NCI-H1694 treated with DMSO at 0.1 percent for 48 hours (cell line): ENCODE measurements at regions not wholly inside any gene's neighbourhood (a gene's known extent, or its start where the extent isn't known, plus 50 kb on each side); places are given as distances from the start of the nearest gene placed in this dataset.
A peak's percentile ranks its signal among the peaks of the same experiment; 100 is the strongest.
"Not testable (repeated sequence)": the region's sequence is repeated elsewhere in the genome, so short reads cannot be mapped to it uniquely, and the experiment has no call there.

Experiments
- DNase-seq: peaks from one replicate; lab custom pipeline; 2025; lab: John Stamatoyannopoulos, UW

- no peak for DNase-seq
Observed at GRCh38 chr3:31184261-31185061, 290.0 kb upstream of the GADL1 start.

- no peak for DNase-seq
Observed at GRCh38 chr3:31185062-31185357, 290.5 kb upstream of the GADL1 start.

DNA sequence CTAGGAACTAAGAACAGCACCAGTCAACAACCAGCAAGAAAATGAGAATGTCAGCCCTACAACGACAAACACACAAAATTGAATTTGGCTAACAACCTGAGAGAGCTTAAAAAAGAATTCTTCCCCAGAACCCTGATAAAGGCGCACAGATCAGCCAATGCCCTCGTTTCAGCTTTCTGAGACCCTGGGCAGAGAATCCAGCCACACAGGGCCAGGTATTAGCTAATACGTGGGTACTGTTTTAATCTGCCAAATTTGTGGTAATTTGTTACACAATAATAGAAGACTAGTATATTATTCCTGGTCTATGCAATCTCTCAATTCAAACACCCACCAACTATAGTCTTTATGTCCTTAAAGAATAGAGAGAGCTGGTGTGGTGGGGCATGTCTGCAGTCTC lies 291.6 kb upstream of the GADL1 start:
- DNase-seq: no peak

DNA sequence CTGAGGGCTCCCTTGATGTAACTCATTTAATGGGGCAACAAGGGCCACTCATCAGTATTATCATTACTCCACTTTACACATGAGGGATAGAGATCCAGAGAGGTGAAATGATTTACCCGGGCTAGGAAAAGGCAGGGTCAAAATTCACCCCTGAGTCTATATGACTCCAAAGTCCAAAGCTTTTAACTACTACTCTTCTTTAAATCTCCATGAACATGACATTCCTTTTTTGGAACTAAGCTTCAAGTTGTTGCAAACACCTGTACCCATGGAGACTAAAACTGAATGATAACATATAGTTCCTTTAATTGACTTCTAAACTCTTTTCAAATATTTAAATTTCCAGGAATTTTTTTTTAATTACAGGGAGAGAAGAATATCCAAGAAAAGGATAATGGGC lies 292.9 kb upstream of the GADL1 start:
- DNase-seq: no peak

GRCh38 chr3:31188112-31188511 lies 293.7 kb upstream of the GADL1 start:
- DNase-seq: no peak

- no peak for DNase-seq
Observed at GRCh38 chr3:31189330-31189729, 294.9 kb upstream of the GADL1 start.

GRCh38 chr3:31189971-31190370 lies 295.5 kb upstream of the GADL1 start:
- no peak for DNase-seq

GRCh38 chr3:31191354-31191753 lies 296.9 kb upstream of the GADL1 start:
- no peak for DNase-seq

DNA sequence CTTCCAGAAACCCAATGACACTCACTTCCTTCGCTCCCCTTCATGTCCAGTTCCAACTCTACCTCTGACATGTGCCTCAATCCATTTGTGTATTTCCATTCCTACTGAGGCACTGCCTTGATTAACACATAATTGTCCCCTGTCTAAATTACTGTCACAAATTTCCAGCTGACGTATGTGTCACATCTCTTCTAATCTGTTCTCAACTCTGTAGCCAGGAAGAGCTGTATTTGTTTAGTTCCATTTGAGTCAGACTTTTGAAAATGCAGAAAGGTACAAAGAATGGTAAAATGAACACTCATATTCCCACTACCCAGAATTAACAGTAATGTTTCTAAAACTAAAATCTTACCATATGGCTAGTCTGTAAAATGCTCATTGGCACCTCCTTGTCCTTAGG lies 299.0 kb upstream of the GADL1 start:
- no peak for DNase-seq

GRCh38 chr3:31193871-31194270 lies 299.4 kb upstream of the GADL1 start:
- DNase-seq: no peak

DNA sequence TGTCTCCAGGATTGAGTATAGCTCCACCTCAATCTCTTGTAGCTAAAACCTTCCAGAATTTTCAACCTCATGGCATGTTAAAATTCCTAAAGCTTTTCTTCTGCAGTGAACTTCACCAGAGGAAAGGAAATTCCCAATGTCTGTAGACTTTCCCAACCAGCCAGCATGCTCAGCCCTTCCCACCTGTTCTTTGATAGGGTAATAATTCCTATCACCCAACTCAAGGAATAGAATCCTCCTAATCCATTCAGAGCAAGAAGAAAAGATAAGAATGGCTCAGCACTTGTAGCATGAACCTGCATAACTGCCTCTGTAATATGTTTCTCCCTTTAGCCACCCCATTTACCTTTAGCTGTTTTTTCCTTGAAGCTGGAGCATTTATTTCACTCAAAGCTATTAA lies 301.8 kb upstream of the GADL1 start:
- DNase-seq: no peak

DNA sequence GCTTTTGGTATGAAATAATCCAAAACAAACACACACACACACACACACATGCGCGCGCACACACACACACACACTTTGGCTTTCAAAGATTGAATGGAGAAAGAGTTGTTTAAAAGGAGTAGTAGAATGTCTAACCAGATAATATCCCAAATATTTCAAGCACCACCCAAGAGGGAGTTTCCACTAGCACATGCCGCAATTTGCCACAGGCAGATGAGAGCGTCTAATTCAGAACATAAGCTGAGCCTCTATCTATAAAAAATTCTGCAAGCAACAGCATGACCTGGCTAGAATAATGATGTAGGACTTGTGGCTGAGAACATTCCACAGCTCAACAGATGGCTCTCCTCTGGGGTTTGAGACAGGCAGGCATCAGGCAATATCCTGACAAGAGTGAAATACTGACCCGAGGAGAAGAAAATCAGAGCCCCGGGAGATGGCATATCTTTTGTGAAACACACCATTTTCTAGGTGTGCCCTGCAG lies 302.5 kb upstream of the GADL1 start:
- peak; percentile 57 for DNase-seq

GRCh38 chr3:31197941-31198340 lies 303.5 kb upstream of the GADL1 start:
- peak; percentile 0 for DNase-seq

DNA sequence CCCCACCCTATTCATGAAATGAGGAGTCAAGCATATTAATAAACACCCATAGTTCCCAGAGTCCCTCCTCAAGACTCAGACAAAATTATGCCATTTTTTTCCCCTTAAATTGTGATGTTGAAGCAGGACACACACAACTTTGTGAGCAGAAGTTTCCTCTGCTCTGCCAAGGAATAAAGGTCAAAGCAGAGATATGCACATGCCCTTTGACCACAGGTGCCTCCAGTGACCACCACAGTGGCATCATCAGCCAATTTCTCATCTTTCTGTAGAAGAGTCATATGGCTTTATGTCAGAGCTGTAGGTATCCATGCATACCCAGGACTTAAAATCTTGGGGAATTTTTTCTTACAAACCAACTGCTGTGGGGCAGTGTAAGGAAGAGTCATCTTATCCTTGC lies 304.4 kb upstream of the GADL1 start:
- no peak for DNase-seq

DNA sequence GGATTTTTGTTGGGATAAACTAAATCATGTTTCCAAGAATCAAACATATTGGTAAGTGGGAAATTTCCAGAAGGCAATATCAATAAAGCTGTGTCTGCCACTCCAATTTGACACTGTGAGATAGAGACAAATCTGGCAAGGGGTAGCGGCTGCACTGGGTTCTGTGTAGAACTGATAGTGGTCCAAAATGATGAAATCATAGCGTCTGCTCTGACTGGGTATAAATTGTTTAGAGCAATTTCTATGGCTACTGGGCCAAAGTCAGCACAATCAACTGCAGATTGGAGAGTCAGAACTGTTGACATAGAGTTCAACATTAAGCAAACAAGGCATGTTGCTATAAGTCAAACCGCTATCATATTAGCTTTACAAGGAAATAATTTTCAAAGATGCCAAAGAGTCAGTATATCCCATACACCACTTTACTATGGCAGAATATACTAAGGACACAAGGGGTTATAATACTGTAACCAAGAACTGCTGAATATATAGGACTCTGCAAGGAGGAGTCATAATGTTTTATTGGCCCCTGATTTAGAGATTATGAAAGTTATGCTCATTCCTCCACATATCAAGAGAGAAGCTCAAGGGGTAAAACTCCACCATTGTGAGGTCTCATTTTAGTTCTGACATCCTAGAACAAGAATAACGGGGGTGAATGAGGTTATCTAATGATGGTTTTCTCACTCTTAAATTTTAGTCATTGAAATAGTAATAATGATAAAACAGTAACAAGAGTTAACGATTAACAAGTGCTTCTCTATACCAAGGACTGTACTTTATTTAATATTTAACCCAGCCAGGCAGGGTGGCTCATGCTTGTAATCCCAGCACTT lies 309.7 kb upstream of the GADL1 start:
- DNase-seq: no peak

DNA sequence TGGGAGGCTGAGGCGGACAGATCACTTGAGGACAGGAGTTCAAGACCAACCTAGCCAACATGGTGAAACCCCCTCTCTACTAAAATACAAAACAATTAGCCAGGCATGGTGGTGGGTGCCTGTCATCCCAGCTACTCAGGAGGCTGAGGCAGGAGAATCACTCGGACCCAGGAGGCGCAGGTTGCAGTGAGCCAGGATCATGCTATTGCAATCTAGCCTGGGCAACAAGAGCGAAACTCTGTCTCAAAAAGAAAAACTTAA lies 310.3 kb upstream of the GADL1 start:
- not testable (repeated sequence) for DNase-seq

GRCh38 chr3:31210068-31210645 lies 315.7 kb upstream of the GADL1 start:
- no peak for DNase-seq

- DNase-seq: no peak
Observed at GRCh38 chr3:31213869-31214486, 318.7 kb upstream of the STT3B start.

GRCh38 chr3:31218082-31218481 lies 314.6 kb upstream of the STT3B start:
- DNase-seq: no peak

GRCh38 chr3:31219131-31219843 lies 313.4 kb upstream of the STT3B start:
- DNase-seq: no peak

DNA sequence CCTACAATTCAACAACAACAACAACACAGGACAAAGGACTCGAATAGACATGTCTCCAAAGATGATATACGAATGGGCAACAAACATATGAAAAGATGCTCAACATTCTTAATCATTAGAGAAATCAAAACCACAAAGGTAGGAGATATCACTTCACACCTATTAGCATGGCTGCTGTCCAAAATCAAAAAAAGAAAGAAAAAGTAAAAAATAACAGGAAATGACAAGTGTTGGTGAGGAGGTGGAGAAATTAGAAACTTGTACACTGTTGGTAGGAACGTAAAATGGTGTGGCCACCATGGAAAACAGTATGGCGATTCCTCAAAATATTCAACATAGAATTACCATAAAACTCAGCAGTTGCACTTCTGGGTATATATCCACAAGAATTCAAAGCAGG lies 312.3 kb upstream of the STT3B start:
- DNase-seq: no peak

DNA sequence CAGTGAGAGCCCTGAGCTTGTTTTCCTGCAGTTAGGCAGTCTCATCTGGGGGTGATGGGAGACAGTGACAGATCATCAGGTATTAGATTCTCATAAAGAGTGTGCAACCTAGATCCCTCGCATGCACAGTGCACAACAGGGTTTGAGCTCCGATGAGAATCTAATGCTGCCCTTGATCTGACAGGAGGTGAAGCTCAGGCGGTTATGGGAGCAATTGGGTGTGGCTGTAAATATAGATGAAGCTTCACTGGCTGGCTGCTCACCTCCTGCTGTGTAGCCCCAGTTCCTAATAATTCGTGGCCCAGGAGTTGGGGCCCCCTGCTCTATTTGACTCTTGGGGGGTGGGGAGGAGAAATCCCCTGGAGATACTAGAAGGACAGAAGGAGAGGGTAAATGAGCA lies 309.4 kb upstream of the STT3B start:
- DNase-seq: no peak
